ENCODE measurements at regions not wholly inside any gene's neighbourhood (a gene's known extent, or its start where the extent isn't known, plus 50 kb on each side); places are given as distances from the start of the nearest gene placed in this dataset.

- peak; percentile 71 to 80 for DNase-seq
These were observed 110.7 kb upstream of the RAD23B start for GRCh38 chr9:107172160-107172978.

GRCh38 chr9:107172979-107173347 is 110.1 kb upstream of the RAD23B start:
- DNase-seq: no peak

- DNase-seq: no peak
These were observed 109.5 kb upstream of the RAD23B start for GRCh38 chr9:107173422-107174180.

- no peak for DNase-seq
These were observed 108.6 kb upstream of the RAD23B start for GRCh38 chr9:107174441-107174840.

- no peak for DNase-seq
These were observed 108.0 kb upstream of the RAD23B start for GRCh38 chr9:107175041-107175440.

- no peak for DNase-seq
These were observed 107.2 kb upstream of the RAD23B start for GRCh38 chr9:107175816-107176435.

- DNase-seq: no peak
These were observed 106.5 kb upstream of the RAD23B start for GRCh38 chr9:107176436-107177151.

GRCh38 chr9:107177243-107177839 is 105.7 kb upstream of the RAD23B start:
- DNase-seq: no peak

- no peak for DNase-seq
These were observed 105.2 kb upstream of the RAD23B start for GRCh38 chr9:107177857-107178256.

- no peak for DNase-seq
These were observed 104.8 kb upstream of the RAD23B start for GRCh38 chr9:107178293-107178692.

GRCh38 chr9:107180206-107180605 is 102.9 kb upstream of the RAD23B start:
- no peak for DNase-seq

GRCh38 chr9:107183176-107183575 is 99.9 kb upstream of the RAD23B start:
- no peak for DNase-seq

GRCh38 chr9:107188376-107188775 is 94.7 kb upstream of the RAD23B start:
- DNase-seq: no peak

GRCh38 chr9:107190061-107190935 is 92.8 kb upstream of the RAD23B start:
- DNase-seq: no peak

- DNase-seq: no peak
These were observed 92.2 kb upstream of the RAD23B start for GRCh38 chr9:107190936-107191290.

- no peak for DNase-seq
These were observed 89.8 kb upstream of the RAD23B start for GRCh38 chr9:107193251-107193650.

GRCh38 chr9:107198718-107199117 is 84.4 kb upstream of the RAD23B start:
- DNase-seq: no peak

GRCh38 chr9:107208121-107208520 is 75.0 kb upstream of the RAD23B start:
- DNase-seq: no peak

GRCh38 chr9:107210775-107211174 is 72.3 kb upstream of the RAD23B start:
- no peak for DNase-seq

GRCh38 chr9:107211284-107211923 is 71.7 kb upstream of the RAD23B start:
- no peak for DNase-seq

GRCh38 chr9:107212613-107213012 is 70.5 kb upstream of the RAD23B start:
- DNase-seq: no peak

Data from Kasumi-1 (cell line).